GM21381 (cell line): ENCODE measurements at regions not wholly inside any gene's neighbourhood (a gene's known extent, or its start where the extent isn't known, plus 50 kb on each side); places are given as distances from the start of the nearest gene placed in this dataset.

Experiments
- ATAC-seq: cut with Tn5 transposase; IDR thresholded peaks from one replicate; pipeline ENCODE4 v1.9.1; 2021; ENCODE audit warnings: mild to moderate bottlenecking, moderate library complexity; ENCODE audit not compliant: unreplicated experiment

DNA sequence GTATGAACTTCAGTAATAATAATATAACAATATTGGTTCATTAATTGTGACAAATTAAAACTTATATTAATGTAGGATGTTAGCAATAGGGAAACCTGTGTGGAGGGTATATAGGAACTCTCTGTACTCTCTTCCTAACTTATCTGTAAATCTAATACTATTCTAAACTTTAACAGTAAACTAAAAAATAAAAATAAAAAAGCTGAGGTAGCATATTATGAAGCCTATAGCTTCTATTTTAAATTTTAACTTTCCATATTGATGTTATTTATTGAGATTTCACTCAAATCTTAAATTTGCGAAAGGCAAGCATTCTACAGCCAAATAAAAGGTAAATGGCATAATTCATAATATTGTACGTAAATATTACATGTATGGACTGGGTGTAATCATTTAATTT, 326.4 kb downstream of the MEI4 start:
- no peak for ATAC-seq

GRCh38 chr6:77986380-77987034, 333.7 kb downstream of the MEI4 start:
- ATAC-seq = no peak

DNA sequence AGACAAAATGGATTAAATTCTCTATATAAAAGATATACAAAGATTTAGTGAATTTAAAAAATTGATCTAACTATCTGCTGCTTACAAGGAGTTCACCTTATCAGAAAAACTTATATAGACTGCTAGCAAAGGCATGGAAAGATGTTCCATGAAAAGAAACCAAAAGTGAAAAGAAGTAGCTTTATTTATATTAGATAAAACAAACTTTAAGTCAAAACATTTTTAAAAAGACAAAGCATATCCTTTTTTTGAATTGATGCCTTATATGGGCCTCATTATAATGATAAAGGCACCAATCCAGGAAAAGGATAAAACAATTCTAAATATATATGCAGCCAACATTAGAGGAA, 334.2 kb downstream of the MEI4 start:
- ATAC-seq = no peak

DNA sequence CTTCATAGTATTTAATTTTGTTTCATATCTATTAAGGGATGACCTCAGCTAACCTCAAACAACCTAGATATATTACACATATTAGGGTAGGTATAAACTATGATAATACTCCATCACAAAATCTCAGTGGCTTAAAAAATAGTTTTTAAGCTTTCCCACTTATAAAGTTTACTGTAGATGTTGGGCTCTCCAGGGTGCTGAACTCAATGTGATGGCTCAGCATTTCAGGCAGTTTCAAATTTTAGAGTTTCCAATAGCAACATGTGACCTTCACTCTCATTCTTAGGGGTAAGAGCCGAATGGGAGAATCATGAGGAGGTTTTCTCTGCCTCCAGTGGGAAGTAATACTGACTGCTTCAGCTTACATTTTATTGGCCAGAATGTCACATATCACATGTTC, 357.3 kb downstream of the MEI4 start:
- ATAC-seq = no peak

DNA sequence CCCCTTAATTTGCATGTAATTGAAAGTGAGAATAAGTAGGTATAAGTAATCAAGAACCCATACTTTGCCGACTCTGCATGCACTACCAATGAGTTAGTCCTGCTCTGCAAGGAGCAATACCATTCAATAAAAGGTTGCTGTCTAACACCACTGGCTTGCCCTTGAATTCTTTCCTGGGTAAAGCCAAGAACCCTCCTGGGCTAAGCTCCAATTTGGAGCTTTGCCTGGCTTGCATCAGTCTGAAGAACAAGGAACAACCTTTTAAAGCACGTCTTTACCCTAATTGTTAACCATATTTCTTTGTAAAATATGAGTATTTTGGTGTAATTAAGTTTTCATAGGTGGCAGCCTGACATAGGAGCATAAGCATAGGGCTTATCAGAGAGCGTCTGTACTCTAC, 367.7 kb downstream of the MEI4 start:
- ATAC-seq = no peak

- no peak for ATAC-seq
Observed at GRCh38 chr6:78025502-78025901, 372.7 kb downstream of the MEI4 start.

- no peak for ATAC-seq
Observed at GRCh38 chr6:78031228-78031627, 378.4 kb downstream of the MEI4 start.

- ATAC-seq = no peak
Observed at GRCh38 chr6:78059171-78059570, 406.3 kb downstream of the MEI4 start.

- no peak for ATAC-seq
Observed at GRCh38 chr6:78062993-78063392, 410.2 kb downstream of the MEI4 start.

- no peak for ATAC-seq
Observed at GRCh38 chr6:78076371-78076770, 423.5 kb downstream of the MEI4 start.

DNA sequence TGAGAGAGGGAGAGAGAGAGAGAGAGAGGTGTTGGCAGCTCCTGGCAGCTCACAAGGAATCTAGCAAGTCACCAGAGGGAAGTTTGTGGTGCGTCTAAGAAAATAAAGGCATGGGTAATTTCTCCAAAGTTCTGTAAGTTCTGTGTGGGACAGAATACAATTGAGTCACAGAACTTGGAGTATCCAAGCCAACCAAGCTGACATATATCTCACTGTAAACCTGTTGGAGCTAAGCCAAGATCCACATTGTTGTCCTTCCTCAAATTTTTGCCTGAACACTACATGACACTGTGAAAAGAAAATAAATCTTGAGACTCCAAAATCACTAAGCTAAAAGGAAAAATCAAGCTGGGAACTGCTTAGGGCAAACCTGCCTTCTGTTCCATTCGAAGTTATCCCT, 436.7 kb downstream of the MEI4 start:
- no peak for ATAC-seq

DNA sequence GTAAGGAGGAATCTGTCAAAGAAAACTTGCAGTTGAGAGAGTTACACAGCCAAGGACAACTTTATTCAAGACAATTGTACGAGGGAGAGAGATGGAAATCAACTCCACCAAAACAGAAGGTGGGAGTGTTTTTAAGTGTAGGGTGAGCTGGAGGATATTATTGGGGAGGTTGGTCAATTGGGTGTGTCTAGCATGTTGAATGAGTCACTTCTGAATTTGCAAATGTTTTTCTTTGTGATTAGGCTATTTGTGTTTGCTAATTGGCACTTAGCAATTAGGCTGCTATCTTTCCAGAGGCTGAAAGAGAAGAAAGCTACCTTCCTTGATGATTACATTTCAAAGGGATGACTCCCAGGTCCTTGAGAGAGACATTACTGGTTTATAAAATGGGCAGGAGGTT, 441.1 kb downstream of the MEI4 start:
- ATAC-seq = no peak

- no peak for ATAC-seq
Observed at GRCh38 chr6:78101387-78101786, 448.5 kb downstream of the MEI4 start.

DNA sequence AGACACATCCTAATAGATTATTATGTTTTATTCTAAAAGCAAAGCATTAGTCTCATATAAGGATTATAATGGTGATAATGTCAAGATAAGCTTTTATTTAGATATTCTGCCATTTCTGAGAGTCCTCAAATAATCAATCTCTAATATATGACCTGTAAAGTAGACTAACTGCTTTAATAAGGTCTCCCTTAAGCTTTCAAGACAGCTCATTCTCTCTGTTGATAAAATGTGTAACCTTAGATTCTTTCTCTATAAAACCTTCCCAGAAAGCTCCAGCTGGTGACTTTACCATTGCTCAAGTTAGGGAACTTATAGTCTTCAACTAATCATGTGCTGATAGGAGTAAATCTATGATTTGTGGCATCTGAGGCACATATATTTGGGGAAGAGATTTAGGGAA, 457.8 kb downstream of the MEI4 start:
- no peak for ATAC-seq

DNA sequence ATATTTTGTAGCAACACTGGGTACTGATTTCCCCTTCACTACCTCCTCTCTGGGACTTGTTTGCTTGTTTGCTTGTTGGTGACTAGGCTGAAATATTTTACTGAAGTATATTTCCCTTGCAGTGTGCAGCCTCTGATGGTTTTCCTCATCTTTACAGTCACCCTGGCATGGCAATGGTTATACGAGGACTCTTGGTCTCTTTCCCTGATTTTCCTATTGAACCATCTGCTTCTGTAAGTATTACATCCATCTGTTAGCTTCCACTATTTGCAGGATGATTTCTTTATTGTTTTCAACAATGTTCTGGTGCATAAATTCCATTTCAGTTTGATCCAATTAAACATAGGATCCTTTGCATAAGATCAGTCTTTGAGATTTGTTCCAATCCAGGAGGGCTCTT, 465.1 kb downstream of the MEI4 start:
- no peak for ATAC-seq

DNA sequence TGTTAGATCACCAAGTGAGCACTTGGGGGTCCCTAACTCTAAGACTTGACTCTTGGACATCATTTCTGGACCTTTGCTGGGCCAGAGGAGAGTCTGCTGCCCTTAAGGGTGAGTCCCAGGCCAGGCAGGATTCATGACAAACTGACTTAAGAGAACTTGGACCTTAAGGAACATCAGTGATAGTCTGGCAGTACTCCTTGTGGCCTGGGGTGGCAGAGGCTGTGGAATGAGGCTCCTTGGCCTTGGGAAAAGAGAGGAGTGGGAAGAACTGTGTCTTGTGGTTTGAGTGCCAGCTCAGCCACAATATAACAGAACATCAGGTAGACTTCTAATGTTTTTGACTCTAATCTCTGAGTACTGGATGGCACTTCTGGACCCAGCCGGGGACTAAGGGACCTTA, 478.7 kb downstream of the MEI4 start:
- ATAC-seq = no peak

DNA sequence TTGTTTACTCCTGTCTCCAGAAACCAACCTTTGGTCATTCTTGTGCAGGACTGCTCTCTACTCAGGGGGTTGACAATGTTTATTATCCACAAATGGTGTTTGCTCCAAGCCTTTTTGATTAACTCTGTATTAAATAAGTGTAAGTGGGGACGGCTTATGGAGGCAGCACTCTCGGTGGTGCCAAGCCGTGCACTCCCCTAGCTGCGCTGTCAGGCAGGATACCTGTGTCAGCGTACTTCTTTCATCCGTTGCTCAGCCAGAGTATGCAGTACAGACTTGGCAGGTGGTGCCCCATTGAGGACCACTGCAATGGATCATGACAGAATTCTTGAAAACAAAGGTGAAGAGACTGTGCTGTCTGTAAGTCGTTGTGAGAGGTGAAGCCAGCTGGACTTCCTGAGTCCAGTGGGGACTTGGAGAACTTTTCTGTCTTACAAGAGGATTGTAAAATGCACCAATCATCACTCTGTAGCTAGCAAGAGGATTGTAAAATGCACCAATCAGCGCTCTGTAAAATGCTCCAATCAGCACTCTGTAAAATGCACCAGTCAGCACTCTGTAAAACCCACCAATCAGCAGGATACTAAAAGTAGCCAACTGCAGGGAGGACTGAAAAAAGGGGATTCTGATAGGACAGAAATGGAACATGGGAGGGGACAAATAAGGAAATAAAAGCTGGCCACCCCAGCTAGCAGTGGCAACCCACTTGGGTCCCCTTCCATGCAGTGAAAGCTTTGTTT, 480.0 kb downstream of the MEI4 start:
- no peak for ATAC-seq

- no peak for ATAC-seq
Observed at GRCh38 chr6:78150425-78150824, 497.6 kb downstream of the MEI4 start.

GRCh38 chr6:78153976-78154375, 501.1 kb downstream of the MEI4 start:
- no peak for ATAC-seq

GRCh38 chr6:78157606-78158005, 504.8 kb downstream of the MEI4 start:
- no peak for ATAC-seq

DNA sequence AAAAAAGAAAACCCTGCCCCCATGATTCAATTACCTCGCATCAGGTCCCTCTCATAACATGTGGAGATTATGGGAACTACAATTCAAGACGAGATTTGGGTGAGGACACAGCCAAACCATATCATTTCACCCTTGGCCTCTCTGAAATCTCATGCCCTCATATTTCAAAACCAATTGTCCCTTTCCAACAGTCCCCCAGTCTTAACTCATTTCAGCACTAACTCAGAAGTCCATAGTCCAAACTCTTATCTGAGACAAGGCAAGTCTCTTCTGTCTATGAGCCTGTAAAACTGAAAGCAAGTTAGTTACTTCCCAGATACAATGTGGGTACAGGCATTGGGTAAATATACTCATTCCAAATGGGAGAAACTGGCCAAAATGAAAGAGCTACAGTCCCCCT, 536.1 kb downstream of the MEI4 start:
- ATAC-seq = no peak

DNA sequence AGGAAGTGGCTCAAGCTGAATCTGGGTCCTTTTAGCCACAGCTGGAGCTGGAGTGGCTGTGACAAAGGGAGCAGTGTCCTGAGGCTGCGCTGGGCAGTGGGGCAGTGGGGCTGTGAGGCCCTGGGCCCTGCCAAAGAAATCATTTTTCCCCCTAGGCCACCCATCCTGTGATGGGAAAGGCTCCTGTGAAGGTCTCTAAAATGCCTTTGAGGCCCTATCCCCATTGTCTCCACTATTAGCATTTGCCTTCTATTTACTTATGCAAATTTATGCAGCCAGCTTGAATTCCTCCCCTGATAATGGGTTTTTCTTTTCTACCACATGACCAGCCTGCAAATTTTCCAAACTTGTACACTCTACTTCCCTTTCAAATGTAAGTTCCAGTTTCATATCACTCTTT, 539.2 kb downstream of the MEI4 start:
- no peak for ATAC-seq

DNA sequence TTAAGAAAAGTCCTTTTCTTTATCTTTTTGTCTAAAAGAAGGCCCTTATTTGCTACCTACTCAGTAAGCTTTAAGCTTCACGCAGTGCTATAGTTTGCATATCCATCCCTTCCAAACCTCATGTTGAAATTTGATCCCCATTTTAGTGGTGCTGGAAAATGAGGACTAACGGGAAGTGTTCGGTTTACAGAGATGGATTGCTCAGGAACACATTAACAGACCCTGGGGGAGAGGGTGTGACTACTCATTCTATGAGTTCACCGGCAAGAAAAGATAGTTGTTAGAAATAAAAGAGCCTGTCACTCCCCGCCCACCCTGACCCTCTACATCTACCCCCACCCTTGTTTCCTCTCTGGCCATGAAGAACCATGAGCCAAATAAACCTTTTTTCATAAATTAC, 546.2 kb downstream of the MEI4 start:
- ATAC-seq = no peak
